Naive thymus-derived CD8-positive, alpha-beta T cell (primary cell): ENCODE measurements at regions not wholly inside any gene's neighbourhood (a gene's known extent, or its start where the extent isn't known, plus 50 kb on each side); places are given as distances from the start of the nearest gene placed in this dataset.
"Not testable (repeated sequence)": the region's sequence is repeated elsewhere in the genome, so short reads cannot be mapped to it uniquely, and the experiment has no call there.

Source experiments
- ATAC-seq, 2 donors: fragments of 150-1000 bp; cut with Tn5 transposase in 1 of 2; sonication (Bioruptor Pico), chemical (Tn5 transposase) in 1 of 2; 1 replicate in 1 of 2; 2 replicates in 1 of 2; pipeline ENCODE4 v1.10.0; 2021; ENCODE audit warnings: mild to moderate bottlenecking in 2 of 2, moderate library complexity in 2 of 2
- POLR2A ChIA-PET: fragments of 350-600 bp; sonication (Branson Sonifier 250); formaldehyde crosslinking; loops from one replicate; lab custom pipeline; 2021; ENCODE audit warnings: antibody characterized with exemption; lab: Charles Lee
- DNase-seq, 10 donors: peaks; one replicate each; pipeline versions ENCODE4 v3.0.0 to v3.0.0-alpha.2; 2020 to 2022
- H3K27ac Mint-ChIP-seq, 10 donors: one replicate each; pipeline ENCODE4 v1.8.0; 2020 to 2022; ENCODE audit warnings: mild to moderate bottlenecking in 10 of 10, mixed read lengths in 10 of 10, moderate library complexity in 4 of 10, inconsistent platforms in 1 of 10
- H3K27me3 Mint-ChIP-seq, 5 donors: one replicate each; pipeline ENCODE4 v1.8.0; 2021 to 2022; ENCODE audit warnings: mixed read lengths in 5 of 5
- H3K36me3 Mint-ChIP-seq, 3 donors: one replicate each; pipeline ENCODE4 v1.8.0; 2020 to 2022; ENCODE audit warnings: mixed read lengths in 3 of 3, mild to moderate bottlenecking in 2 of 3, inconsistent platforms in 1 of 3
- H3K4me1 Mint-ChIP-seq, 4 donors: one replicate each; pipeline ENCODE4 v1.8.0; 2021 to 2022; ENCODE audit warnings: mixed read lengths in 4 of 4
- H3K4me3 Mint-ChIP-seq, 10 donors: one replicate each; pipeline ENCODE4 v1.8.0; 2020 to 2022; ENCODE audit warnings: mild to moderate bottlenecking in 10 of 10, mixed read lengths in 10 of 10, moderate library complexity in 6 of 10, inconsistent platforms in 1 of 10
- H3K9me3 Mint-ChIP-seq, 9 donors: one replicate each; pipeline ENCODE4 v1.8.0; 2020 to 2022; ENCODE audit warnings: mixed read lengths in 9 of 9, mild to moderate bottlenecking in 3 of 9, inconsistent platforms in 1 of 9, moderate library complexity in 1 of 9

GRCh38 chr4:179728305-179728704 lies 2286.1 kb upstream of the AGA start:
- POLR2A ChIA-PET, result no interaction called here
- Mint-ChIP-seq H3K27ac (no peak overlapping the region), H3K27me3 (no peaks in the 10 kb centered on the region), H3K4me3 (no peak overlapping the region), H3K4me1 (no peaks in the 10 kb centered on the region), H3K36me3 (no peaks in the 10 kb centered on the region), H3K9me3 (peaks cover 0 to 24% (median 2%) of the 10 kb centered on the region in 9 donors)
- ATAC-seq (no peak), DNase-seq (no peak)

GRCh38 chr4:179736820-179737219 lies 2294.6 kb upstream of the AGA start:
- DNase-seq, H3K36me3 Mint-ChIP-seq, H3K27me3 Mint-ChIP-seq, H3K27ac Mint-ChIP-seq, POLR2A ChIA-PET, ATAC-seq, H3K4me3 Mint-ChIP-seq, H3K4me1 Mint-ChIP-seq: not testable (repeated sequence)
- H3K9me3 Mint-ChIP-seq, result peaks cover 0 to 24% (median 6%) of the 10 kb centered on the region in 9 donors

- Mint-ChIP-seq H3K4me1 (no peaks in the 10 kb centered on the region), H3K27me3 (no peaks in the 10 kb centered on the region), H3K9me3 (peaks cover 0 to 24% (median 3%) of the 10 kb centered on the region in 9 donors), H3K4me3 (no peak overlapping the region), H3K36me3 (no peaks in the 10 kb centered on the region), H3K27ac (no peak overlapping the region)
- POLR2A ChIA-PET, result no interaction called here
- no peak for ATAC-seq
- no peak for DNase-seq
Measured at GRCh38 chr4:179738822-179739221, 2296.6 kb upstream of the AGA start.

DNA sequence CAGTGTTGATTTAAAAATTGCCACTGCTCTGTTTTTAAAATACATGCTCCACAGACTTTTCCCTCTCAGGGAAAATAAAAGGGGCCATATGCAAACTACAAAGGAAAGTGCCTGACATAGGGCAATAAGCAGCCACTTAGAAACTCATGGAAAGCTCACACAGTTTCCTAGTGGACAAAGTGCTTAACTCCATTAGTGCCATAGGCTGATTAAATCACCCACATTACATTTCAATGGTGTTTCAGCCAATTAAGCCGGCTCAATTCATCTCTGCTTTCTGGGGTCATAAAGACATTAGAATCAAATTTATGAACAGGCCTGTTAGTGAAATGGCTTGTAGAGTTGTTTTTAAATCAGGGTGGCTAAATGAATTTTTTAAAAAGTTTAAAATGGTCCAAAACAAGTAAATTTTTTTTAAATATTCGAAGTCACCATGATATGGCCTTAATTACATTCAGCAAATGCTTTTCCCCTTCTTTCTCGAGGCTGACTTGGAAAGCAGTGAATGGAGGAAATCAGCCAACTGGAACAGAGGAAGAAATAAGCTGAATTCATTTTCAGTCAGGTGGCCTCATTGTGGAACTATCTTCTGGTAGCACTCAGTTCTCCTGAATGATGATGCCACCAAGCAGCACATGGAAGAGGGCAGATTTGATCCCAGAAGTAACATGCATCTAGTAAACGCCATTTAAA lies 2305.1 kb upstream of the AGA start:
- Mint-ChIP-seq H3K27me3 (no peaks in the 10 kb centered on the region), H3K36me3 (no peaks in the 10 kb centered on the region), H3K4me3 (no peak overlapping the region), H3K4me1 (no peaks in the 10 kb centered on the region), H3K27ac (no peak overlapping the region), H3K9me3 (peaks cover 0 to 29% (median 0%) of the 10 kb centered on the region in 9 donors)
- ATAC-seq (no peak), DNase-seq (no peak)
- POLR2A ChIA-PET, result no interaction called here

DNA sequence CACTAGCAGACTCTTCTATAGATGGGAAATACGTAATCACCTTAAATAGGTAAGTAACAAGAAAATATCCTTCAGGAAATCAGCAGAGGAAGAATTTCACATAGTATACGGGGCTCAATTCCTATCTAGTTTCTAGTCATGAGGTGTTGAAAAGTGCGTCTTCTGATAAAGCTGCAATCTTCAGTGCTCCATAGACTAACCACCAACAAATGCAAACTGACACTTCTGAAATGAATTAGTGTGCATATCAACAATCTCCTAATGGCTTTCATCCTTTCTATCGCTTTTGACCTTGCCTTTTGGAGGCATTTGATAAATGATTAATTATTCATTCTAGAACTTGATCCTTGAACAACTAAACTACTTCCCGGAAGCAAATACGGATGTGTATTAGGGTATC lies 2306.6 kb upstream of the AGA start:
- Mint-ChIP-seq H3K4me3 (no peak overlapping the region), H3K36me3 (no peaks in the 10 kb centered on the region), H3K4me1 (no peaks in the 10 kb centered on the region), H3K9me3 (peaks cover 0 to 32% (median 0%) of the 10 kb centered on the region in 9 donors), H3K27ac (no peak overlapping the region), H3K27me3 (no peaks in the 10 kb centered on the region)
- POLR2A ChIA-PET, result no interaction called here
- ATAC-seq (no peak), DNase-seq (no peak)

DNA sequence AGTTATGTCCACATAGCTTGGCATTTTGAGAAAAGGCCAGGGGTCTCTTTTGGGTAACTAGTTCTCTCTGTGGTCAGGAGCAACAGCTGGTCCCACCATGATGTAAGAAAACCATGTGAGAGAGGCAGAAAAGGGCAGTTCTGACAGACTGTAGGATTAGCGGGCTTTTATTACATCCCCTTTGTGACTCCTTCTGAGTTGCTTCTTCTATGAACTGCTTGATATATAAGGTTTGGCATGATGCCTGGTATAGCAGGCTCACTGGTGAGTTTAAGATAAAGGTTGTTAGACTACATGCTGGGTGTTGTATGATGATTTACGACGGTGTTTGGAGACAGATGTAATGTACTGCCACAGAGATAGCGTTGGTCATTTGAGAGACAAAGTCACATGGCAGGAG lies 2308.1 kb upstream of the AGA start:
- DNase-seq, result no peak
- no peaks in the 10 kb centered on the region for H3K4me1 Mint-ChIP-seq
- peaks cover 0 to 28% (median 0%) of the 10 kb centered on the region in 9 donors for H3K9me3 Mint-ChIP-seq
- POLR2A ChIA-PET, result no interaction called here
- no peak overlapping the region for H3K27ac Mint-ChIP-seq
- no peaks in the 10 kb centered on the region for H3K36me3 Mint-ChIP-seq
- no peak overlapping the region for H3K4me3 Mint-ChIP-seq
- no peak for ATAC-seq
- H3K27me3 Mint-ChIP-seq, result no peaks in the 10 kb centered on the region

DNA sequence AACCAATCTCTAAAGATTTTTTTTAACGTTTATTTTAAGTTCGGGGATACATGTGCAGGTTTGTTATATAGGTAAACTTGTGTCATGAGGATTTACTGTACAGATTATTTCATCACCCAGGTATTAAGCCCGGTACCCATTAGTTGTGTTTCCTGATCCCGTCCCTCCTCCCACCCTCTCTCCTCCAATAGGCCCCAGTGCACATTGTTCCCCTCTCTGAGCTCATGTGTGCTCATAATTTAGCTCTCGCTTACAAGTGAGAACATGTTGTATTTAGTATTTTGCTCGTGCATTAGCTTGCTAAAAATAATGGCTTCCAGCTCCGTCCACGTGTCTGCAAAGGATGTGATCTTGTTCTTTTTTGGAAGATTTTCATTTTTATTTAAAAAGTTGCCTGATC lies 2309.4 kb upstream of the AGA start:
- DNase-seq (no peak), ATAC-seq (no peak)
- Mint-ChIP-seq H3K9me3 (peaks cover 0 to 24% (median 0%) of the 10 kb centered on the region in 9 donors), H3K27ac (no peak overlapping the region), H3K4me3 (no peak overlapping the region), H3K36me3 (no peaks in the 10 kb centered on the region), H3K4me1 (no peaks in the 10 kb centered on the region), H3K27me3 (no peaks in the 10 kb centered on the region)
- POLR2A ChIA-PET, result no interaction called here

GRCh38 chr4:179755322-179755721 lies 2313.1 kb upstream of the AGA start:
- Mint-ChIP-seq H3K4me1 (no peaks in the 10 kb centered on the region), H3K36me3 (no peaks in the 10 kb centered on the region), H3K9me3 (peaks cover 0 to 7% (median 0%) of the 10 kb centered on the region in 9 donors), H3K4me3 (no peak overlapping the region), H3K27ac (no peak overlapping the region), H3K27me3 (no peaks in the 10 kb centered on the region)
- POLR2A ChIA-PET, result no interaction called here
- ATAC-seq (no peak), DNase-seq (no peak)

DNA sequence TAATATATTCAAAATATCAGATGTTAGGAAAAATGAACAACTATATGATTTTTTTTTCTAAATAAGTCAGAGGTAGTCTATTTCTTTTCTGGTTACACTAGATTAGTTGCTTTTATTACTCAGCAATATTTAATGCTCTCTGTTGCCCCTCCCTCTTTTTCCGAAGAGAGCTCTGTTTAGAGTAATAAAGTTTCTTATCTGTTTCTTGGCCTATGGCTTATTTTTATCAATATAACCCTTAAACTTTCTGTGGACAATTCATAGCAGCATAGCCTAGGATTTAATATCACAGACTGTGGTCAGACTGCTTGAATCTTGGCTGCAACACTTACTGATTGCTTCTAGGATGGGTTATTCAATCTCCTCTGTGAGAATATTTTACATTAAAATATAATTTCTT lies 2315.4 kb upstream of the AGA start:
- Mint-ChIP-seq H3K27ac (no peak overlapping the region), H3K27me3 (no peaks in the 10 kb centered on the region), H3K9me3 (peaks cover 0 to 7% (median 0%) of the 10 kb centered on the region in 9 donors), H3K4me3 (no peak overlapping the region), H3K4me1 (no peaks in the 10 kb centered on the region), H3K36me3 (no peaks in the 10 kb centered on the region)
- DNase-seq (no peak), ATAC-seq (no peak)
- POLR2A ChIA-PET, result no interaction called here

DNA sequence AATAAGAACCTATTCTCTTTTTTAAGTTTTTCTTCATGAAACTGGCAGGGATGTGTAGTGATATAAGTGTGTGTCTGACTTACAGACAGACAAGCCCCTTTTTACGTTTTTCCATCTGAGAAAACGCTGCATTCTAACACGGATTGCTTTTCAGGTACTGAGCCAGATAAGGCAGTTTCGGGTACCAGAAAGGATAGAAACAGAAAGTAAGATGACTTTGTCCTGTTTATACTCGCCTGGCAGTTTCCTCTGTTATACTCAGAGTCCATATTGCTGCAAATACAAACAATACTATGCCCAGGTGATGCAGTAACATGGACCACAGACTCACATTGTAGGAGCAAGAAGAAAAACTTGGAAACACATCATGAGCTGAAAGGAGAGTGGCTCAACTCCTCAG lies 2320.6 kb upstream of the AGA start:
- no peak overlapping the region for H3K27ac Mint-ChIP-seq
- peaks cover 0 to 19% (median 8%) of the 10 kb centered on the region in 9 donors for H3K9me3 Mint-ChIP-seq
- no peaks in the 10 kb centered on the region for H3K4me1 Mint-ChIP-seq
- no peak overlapping the region for H3K4me3 Mint-ChIP-seq
- DNase-seq, result no peak
- no peak for ATAC-seq
- POLR2A ChIA-PET, result no interaction called here
- H3K36me3 Mint-ChIP-seq, result peaks cover 0 to 3% (median 0%) of the 10 kb centered on the region in 3 donors
- H3K27me3 Mint-ChIP-seq, result no peaks in the 10 kb centered on the region

DNA sequence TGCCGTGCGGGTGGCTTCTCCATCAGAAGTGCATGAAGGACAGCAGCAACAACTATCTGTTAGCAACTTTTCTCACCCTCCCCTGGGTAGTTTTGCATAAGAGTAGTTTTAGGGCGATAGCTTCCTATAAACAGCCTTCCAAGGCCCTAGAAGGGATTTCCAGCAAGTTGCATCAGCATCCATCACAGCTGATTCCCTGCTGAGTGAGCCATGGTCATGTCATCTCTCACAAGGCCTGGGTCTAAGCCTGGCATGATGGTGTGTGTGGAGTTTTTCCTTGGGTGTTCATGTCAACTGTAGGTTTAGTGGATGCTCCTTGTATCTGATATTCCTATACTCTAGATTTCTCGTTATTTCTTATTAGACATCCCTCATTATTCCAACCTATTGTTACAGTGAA lies 2324.7 kb upstream of the AGA start:
- no peak for ATAC-seq

GRCh38 chr4:179768996-179769395 lies 2326.8 kb upstream of the AGA start:
- Mint-ChIP-seq H3K4me3 (no peak overlapping the region), H3K9me3 (peaks cover 0 to 25% (median 2%) of the 10 kb centered on the region in 9 donors), H3K27ac (no peak overlapping the region), H3K4me1 (no peaks in the 10 kb centered on the region), H3K27me3 (no peaks in the 10 kb centered on the region), H3K36me3 (no peaks in the 10 kb centered on the region)
- POLR2A ChIA-PET, result no interaction called here
- ATAC-seq (no peak), DNase-seq (no peak)

More for the DNA sequence above, 2324.7 kb upstream of the AGA start:
- Mint-ChIP-seq H3K27ac (no peak overlapping the region), H3K36me3 (peaks cover 0 to 3% (median 0%) of the 10 kb centered on the region in 3 donors), H3K9me3 (peaks cover 0 to 24% (median 10%) of the 10 kb centered on the region in 9 donors), H3K27me3 (no peaks in the 10 kb centered on the region), H3K4me1 (no peaks in the 10 kb centered on the region), H3K4me3 (no peak overlapping the region)
- POLR2A ChIA-PET, result no interaction called here
- no peak for DNase-seq

DNA sequence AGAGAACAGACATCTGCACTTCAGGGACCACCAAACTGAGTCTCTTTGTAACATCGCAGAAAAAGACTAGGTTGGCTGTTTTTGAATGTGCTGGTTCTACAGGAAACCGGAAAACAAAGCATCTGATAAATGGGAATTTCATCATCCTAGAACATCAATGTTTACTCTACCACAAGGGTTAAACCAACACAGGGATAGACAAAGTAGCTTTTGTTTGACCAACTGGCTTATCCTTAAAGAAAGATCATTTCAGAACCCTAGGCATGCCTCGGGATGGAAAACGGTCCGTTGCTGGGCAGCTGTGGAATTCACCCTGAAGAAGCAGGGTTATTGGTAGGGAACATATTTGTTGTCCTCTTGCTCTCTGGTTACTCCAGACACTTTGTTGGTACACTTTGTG lies 2355.5 kb upstream of the AGA start:
- H3K36me3 Mint-ChIP-seq, result no peaks in the 10 kb centered on the region
- ATAC-seq, result no peak

GRCh38 chr4:179803857-179804256 lies 2361.6 kb upstream of the AGA start:
- H3K27me3 Mint-ChIP-seq, result no peaks in the 10 kb centered on the region
- POLR2A ChIA-PET, result no interaction called here

More for the DNA sequence above, 2355.5 kb upstream of the AGA start:
- no peaks in the 10 kb centered on the region for H3K27me3 Mint-ChIP-seq
- peaks cover 0 to 14% (median 4%) of the 10 kb centered on the region in 9 donors for H3K9me3 Mint-ChIP-seq
- no peak overlapping the region for H3K4me3 Mint-ChIP-seq
- H3K27ac Mint-ChIP-seq, result no peak overlapping the region
- POLR2A ChIA-PET, result no interaction called here
- DNase-seq, result no peak
- no peaks in the 10 kb centered on the region for H3K4me1 Mint-ChIP-seq

More at GRCh38 chr4:179803857-179804256, 2361.6 kb upstream of the AGA start:
- Mint-ChIP-seq H3K4me1 (no peaks in the 10 kb centered on the region), H3K27ac (no peak overlapping the region), H3K36me3 (no peaks in the 10 kb centered on the region), H3K4me3 (no peak overlapping the region), H3K9me3 (peaks cover 0 to 24% (median 2%) of the 10 kb centered on the region in 9 donors)
- DNase-seq (no peak), ATAC-seq (no peak)
